Panc1 (cell line): ENCODE measurements at regions not wholly inside any gene's neighbourhood (a gene's known extent, or its start where the extent isn't known, plus 50 kb on each side); places are given as distances from the start of the nearest gene placed in this dataset.

ENCODE experiments used
- ATAC-seq: fragments of 200-7000 bp; cut with Tn5 transposase; 2 replicates; pipeline ENCODE4 v1.9.1; 2020; ENCODE audit warnings: mild to moderate bottlenecking, moderate library complexity
- BruUV-seq: library from RNA; stranded (reverse); fragments of 400-500 nt; replicated peaks from 2 replicates; lab custom pipeline; 2021; lab: Mats Ljungman, UMichigan
- CTCF ChIA-PET: fragments of 300-600 bp; sonication (Branson Sonifier 250); formaldehyde crosslinking; loops from one replicate; lab custom pipeline; 2022; ENCODE audit warnings: antibody characterized with exemption; lab: Charles Lee
- POLR2A ChIA-PET: fragments of 300-600 bp; sonication (Branson Sonifier 250); formaldehyde crosslinking; loops from one replicate; lab custom pipeline; 2022; ENCODE audit warnings: antibody characterized with exemption; lab: Charles Lee
- DNase-seq: peaks from one replicate; pipeline ENCODE4 v3.0.0-alpha.2; 2010; ENCODE audit warnings: low read depth, low spot score
- H3K27ac ChIP-seq: 2 replicates; pipeline ENCODE4 v1.5.1; 2011; ENCODE audit warnings: mild to moderate bottlenecking, low read length, inconsistent platforms
- H3K27me3 ChIP-seq: fragments of 200-500 bp; sonication (Bioruptor generic); 2 replicates; pipeline ENCODE4 v1.6.0; 2014; ENCODE audit warnings: low read length, inconsistent platforms; ENCODE audit not compliant: control insufficient read depth, insufficient read depth
- H3K36me3 ChIP-seq: fragments of 200-500 bp; sonication (Bioruptor generic); 2 replicates; pipeline ENCODE4 v1.5.1; 2014; ENCODE audit warnings: inconsistent platforms, mild to moderate bottlenecking, low read length, moderate library complexity; ENCODE audit not compliant: control insufficient read depth, insufficient read depth
- H3K4me1 ChIP-seq: 2 replicates; pipeline ENCODE4 v1.5.1; 2011; ENCODE audit warnings: inconsistent platforms, mild to moderate bottlenecking, low read length, moderate library complexity; ENCODE audit not compliant: control insufficient read depth, insufficient read depth
- H3K4me3 ChIP-seq, 2 experiments: 2 replicates each; pipeline ENCODE4 v1.5.1; 2011 to 2012; ENCODE audit warnings: low read depth in 2 of 2, low read length in 2 of 2, mild to moderate bottlenecking in 2 of 2, inconsistent platforms in 1 of 2, moderate library complexity in 1 of 2
- H3K9me3 ChIP-seq: fragments of 200-500 bp; sonication (Bioruptor generic); 2 replicates; pipeline ENCODE4 v1.5.1; 2014; ENCODE audit warnings: low read depth, mild to moderate bottlenecking, inconsistent platforms, low read length, moderate library complexity; ENCODE audit not compliant: control insufficient read depth, insufficient read depth
- CTCF ChIP-seq: fragments of 450-650 bp; IDR thresholded peaks from 2 replicates; pipeline ENCODE4 v1.5.1; 2017; ENCODE audit warnings: mild to moderate bottlenecking
- POLR2AphosphoS5 ChIP-seq: IDR thresholded peaks from 2 replicates; pipeline ENCODE4 v1.6.1; 2012; ENCODE audit warnings: mild to moderate bottlenecking, low read depth, low read length, moderate library complexity
- REST ChIP-seq, 2 experiments: IDR thresholded peaks; 2 replicates each; pipeline ENCODE4 v1.6.1; 2011 to 2012; ENCODE audit warnings: low read depth in 2 of 2, control low read depth in 1 of 2, low read length in 1 of 2, mild to moderate bottlenecking in 1 of 2, moderate library complexity in 1 of 2; ENCODE audit not compliant: insufficient read depth in 1 of 2
- SIN3A ChIP-seq: IDR thresholded peaks from 2 replicates; pipeline ENCODE4 v1.6.1; 2012; ENCODE audit warnings: low read depth, mild to moderate bottlenecking, low read length, moderate library complexity, borderline replicate concordance; ENCODE audit not compliant: insufficient read depth
- TCF7L2 ChIP-seq: IDR thresholded peaks from 2 replicates; pipeline ENCODE4 v1.6.1; 2011; ENCODE audit warnings: mild to moderate bottlenecking, low read depth, low read length, inconsistent platforms
- in situ Hi-C: cut with HindIII; loops from 2 replicates; pipeline ENCODE4 v1.10.0; 2016; ENCODE audit warnings: low sequenced_read_pairs, low pct_unique_long_range_greater_than_20kb
- intact Hi-C: fragments of 100-400 bp; cut with micrococcal nuclease; formaldehyde crosslinking; loops from one replicate; pipeline ENCODE4 v1.10.0; 2022; ENCODE audit not compliant: unreplicated experiment

DNA sequence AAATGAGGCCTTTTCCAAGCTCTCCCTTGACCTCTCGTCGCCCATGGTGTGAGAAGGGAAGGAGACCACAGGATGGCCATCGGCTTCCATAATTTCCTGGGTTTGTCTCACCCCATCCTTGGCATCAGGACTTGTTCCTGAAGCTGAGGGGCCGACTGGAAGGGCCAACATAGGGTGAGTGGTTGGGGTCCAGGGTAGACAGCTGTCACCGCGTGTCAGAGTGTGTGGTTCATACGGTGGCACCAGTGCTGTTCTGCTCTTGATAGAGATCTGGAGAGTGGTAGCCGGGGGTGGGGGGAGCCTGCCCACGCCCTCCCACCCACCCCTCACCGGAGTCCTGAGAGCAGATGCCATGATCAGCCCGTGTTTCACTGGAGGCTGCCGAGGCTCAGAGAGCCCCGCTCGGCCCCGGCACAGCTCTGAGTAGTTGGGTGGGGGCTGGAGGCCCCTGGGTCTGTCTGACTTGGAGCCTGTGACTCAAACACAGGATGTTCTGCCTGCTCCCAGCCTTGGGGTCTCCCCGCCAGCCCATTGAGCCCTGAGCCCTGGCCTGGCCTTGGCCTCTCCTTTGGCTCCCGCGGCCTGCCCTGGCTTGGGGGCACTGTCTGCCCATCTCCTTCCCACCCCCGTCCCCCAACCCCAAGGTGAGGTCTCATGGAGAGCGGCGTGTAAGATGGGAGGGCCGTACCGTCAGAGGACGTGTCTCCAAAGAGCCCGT is 53.1 kb upstream of the IER5L start:
- no TSS peak for BruUV-seq
- no peaks in the 10 kb centered on the region for H3K27me3 ChIP-seq
- DNase-seq (no peak), ATAC-seq (no peak)
- no peaks in the 10 kb centered on the region for H3K9me3 ChIP-seq
- in situ Hi-C loops, result no loop called here
- intact Hi-C loops, result no loop called here
- no peak overlapping the region for H3K4me3 ChIP-seq
- CTCF ChIA-PET, result no interaction called here
- no peaks in the 10 kb centered on the region for H3K36me3 ChIP-seq
- no peak for TF ChIP-seq CTCF
- no peak for TF ChIP-seq TCF7L2
- TF ChIP-seq REST (IDR thresholded peaks at IDR 0.05; ENCODE audit: insufficient read depth in 1 of 2, low read depth in 2 of 2, low read length in 1 of 2), result no peak
- TF ChIP-seq SIN3A, result no peak
- no peak for TF ChIP-seq POLR2AphosphoS5
- H3K4me1 ChIP-seq, result no peaks in the 10 kb centered on the region
- H3K27ac ChIP-seq, result no peak overlapping the region
- POLR2A ChIA-PET, result no interaction called here

- in situ Hi-C loops, result no loop called here
- CTCF ChIA-PET, result no interaction called here
- H3K4me3 ChIP-seq, result no peak overlapping the region
Observed at GRCh38 chr9:129230302-129230701, 52.2 kb upstream of the IER5L start.

More at GRCh38 chr9:129230302-129230701, 52.2 kb upstream of the IER5L start:
- TF ChIP-seq TCF7L2 (no peak), POLR2AphosphoS5 (no peak), CTCF (no peak), REST (IDR thresholded peaks at IDR 0.05; ENCODE audit: insufficient read depth in 1 of 2, low read depth in 2 of 2, low read length in 1 of 2) (no peak), SIN3A (no peak)
- no peak overlapping the region for H3K27ac ChIP-seq
- H3K4me1 ChIP-seq, result no peaks in the 10 kb centered on the region
- H3K36me3 ChIP-seq, result no peaks in the 10 kb centered on the region
- POLR2A ChIA-PET, result no interaction called here
- intact Hi-C loops, result no loop called here
- BruUV-seq, result no TSS peak
- no peaks in the 10 kb centered on the region for H3K9me3 ChIP-seq
- no peak for ATAC-seq
- DNase-seq, result no peak
- no peaks in the 10 kb centered on the region for H3K27me3 ChIP-seq
